T-cell (primary cell): ENCODE measurements at regions not wholly inside any gene's neighbourhood (a gene's known extent, or its start where the extent isn't known, plus 50 kb on each side); places are given as distances from the start of the nearest gene placed in this dataset.

ENCODE experiments used
- ATAC-seq, 4 experiments: fragments of 200-7000 bp in 3 of 4; fragments of 150-1000 bp in 1 of 4; cut with Tn5 transposase; replicated peaks in 1 of 4; 1 replicate in 3 of 4; 2 replicates in 1 of 4; pipeline ENCODE4 v1.10.0; 2021; ENCODE audit warnings: moderate library complexity in 3 of 4, mild to moderate bottlenecking in 2 of 4, moderate number of reproducible peaks in 1 of 4
- CTCF ChIA-PET, 2 donors: fragments of 300-600 bp; sonication (Branson Sonifier 250); formaldehyde crosslinking; loops; one replicate each; lab custom pipeline; 2022; ENCODE audit warnings: antibody characterized with exemption in 2 of 2; lab: Charles Lee
- POLR2A ChIA-PET, 2 donors: fragments of 300-600 bp; sonication (Branson Sonifier 250); formaldehyde crosslinking; loops; one replicate each; lab custom pipeline; 2022; ENCODE audit warnings: antibody characterized with exemption in 2 of 2; lab: Charles Lee
- DNase-seq, 35 experiments: peaks; one replicate each; pipeline versions ENCODE4 v3.0.0 to v3.0.0-alpha.2; 2013 to 2023
- H3K27ac ChIP-seq: one replicate; pipeline ENCODE4 v1.5.1; 2013; ENCODE audit warnings: low read length
- H3K27me3 ChIP-seq, 2 experiments: replicated peaks in 1 of 2; 1 replicate in 1 of 2; 2 replicates in 1 of 2; pipeline versions ENCODE4 v1.6.1 to v1.7.0; 2013; ENCODE audit warnings: low read length in 1 of 2, mixed read lengths in 1 of 2; ENCODE audit not compliant: control insufficient read depth in 2 of 2, insufficient read depth in 2 of 2; ENCODE audit errors: extremely low read depth in 1 of 2
- H3K36me3 ChIP-seq, 2 donors: 1 replicate in 1 of 2; 2 replicates in 1 of 2; pipeline versions ENCODE4 v1.6.1 to v1.7.0; 2013; ENCODE audit warnings: low read length in 1 of 2; ENCODE audit not compliant: control insufficient read depth in 2 of 2, insufficient read depth in 1 of 2; ENCODE audit errors: extremely low read depth in 1 of 2
- H3K4me1 ChIP-seq, 2 experiments: 1 replicate in 1 of 2; 2 replicates in 1 of 2; pipeline versions ENCODE4 v1.6.1 to v1.7.0; 2013; ENCODE audit warnings: low read length in 2 of 2, mixed read lengths in 1 of 2; ENCODE audit not compliant: insufficient read depth in 2 of 2, control insufficient read depth in 1 of 2; ENCODE audit errors: extremely low read depth in 1 of 2
- H3K4me3 ChIP-seq, 2 donors: 1 replicate in 1 of 2; 2 replicates in 1 of 2; pipeline versions ENCODE4 v1.5.1 to v1.7.0; 2013; ENCODE audit warnings: mild to moderate bottlenecking in 2 of 2, low read length in 1 of 2, moderate library complexity in 1 of 2; ENCODE audit not compliant: control insufficient read depth in 1 of 2; ENCODE audit errors: extremely low read depth in 1 of 2
- H3K9me3 ChIP-seq: 2 replicates; pipeline ENCODE4 v1.7.0; 2013
- H3K27ac Mint-ChIP-seq, 2 donors: one replicate each; pipeline ENCODE4 v1.8.0; 2020 to 2021; ENCODE audit warnings: mild to moderate bottlenecking in 2 of 2, mixed read lengths in 2 of 2
- H3K27me3 Mint-ChIP-seq, 2 donors: one replicate each; pipeline ENCODE4 v1.8.0; 2021 to 2022; ENCODE audit warnings: mixed read lengths in 2 of 2
- H3K36me3 Mint-ChIP-seq: one replicate; pipeline ENCODE4 v1.8.0; 2021; ENCODE audit warnings: mixed read lengths
- H3K4me1 Mint-ChIP-seq, 3 donors: one replicate each; pipeline ENCODE4 v1.8.0; 2020 to 2022; ENCODE audit warnings: mixed read lengths in 3 of 3, mild to moderate bottlenecking in 1 of 3
- H3K4me3 Mint-ChIP-seq, 3 donors: one replicate each; pipeline ENCODE4 v1.8.0; 2020 to 2022; ENCODE audit warnings: mild to moderate bottlenecking in 3 of 3, mixed read lengths in 3 of 3, moderate library complexity in 3 of 3
- H3K9me3 Mint-ChIP-seq, 3 donors: one replicate each; pipeline ENCODE4 v1.8.0; 2020 to 2022; ENCODE audit warnings: mixed read lengths in 3 of 3
- WGBS: methylation state at CpG from one replicate; pipeline ENCODE4 v1.1.5; 2013; ENCODE audit warnings: missing lambda C conversion rate; ENCODE audit not compliant: insufficient coverage; 5-methylcytosine and 5-hydroxymethylcytosine counted together

DNA sequence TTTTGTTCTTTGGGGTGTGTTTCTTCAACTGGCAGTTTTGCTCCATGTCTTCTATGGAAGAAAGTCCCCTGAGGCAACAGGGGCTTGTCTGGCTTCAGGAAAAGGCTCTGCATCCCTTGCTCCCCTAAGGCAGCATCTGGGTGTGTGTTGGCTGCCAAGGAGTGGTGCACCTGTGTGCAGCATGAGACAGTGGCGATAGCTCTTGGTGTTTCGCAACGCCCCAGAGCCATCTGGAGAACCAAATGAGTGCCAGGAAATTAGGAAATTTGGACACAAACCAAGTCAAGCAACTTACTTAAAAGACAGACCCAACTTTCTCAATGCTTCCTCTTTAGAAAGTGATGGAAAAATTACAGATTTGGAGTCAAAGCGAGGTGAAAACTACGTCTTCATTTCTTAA is 1044.4 kb upstream of the CNTNAP5 start:
- DNase-seq, result no peak
- CTCF ChIA-PET, result no interaction called here
- H3K4me3 Mint-ChIP-seq, result no peak overlapping the region

DNA sequence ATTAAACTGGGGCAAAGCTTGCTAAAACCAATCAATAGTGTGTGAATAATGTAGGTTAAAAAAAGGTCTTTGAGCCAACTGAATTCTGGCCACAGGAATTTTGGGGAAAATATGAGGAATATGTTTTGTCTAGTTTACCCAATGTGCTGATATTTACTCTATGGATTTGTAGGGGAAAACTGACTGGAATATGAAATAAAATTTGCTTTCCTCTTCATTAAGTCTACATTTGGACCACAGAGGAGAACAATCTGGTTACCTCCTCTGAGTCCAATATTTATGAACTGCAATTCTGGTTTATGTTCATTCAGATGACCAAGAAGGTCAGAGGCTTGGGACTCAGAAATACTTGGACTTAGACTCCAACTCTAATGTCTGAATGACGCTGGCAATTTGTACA is 1042.2 kb upstream of the CNTNAP5 start:
- Histone ChIP-seq H3K4me1 (no peaks in the 10 kb centered on the region), H3K9me3 (no peaks in the 10 kb centered on the region), H3K36me3 (no peaks in the 10 kb centered on the region), H3K4me3 (no peak overlapping the region), H3K27ac (no peak overlapping the region), H3K27me3 (no peaks in the 10 kb centered on the region)
- CTCF ChIA-PET, result no interaction called here
- H3K4me1 Mint-ChIP-seq, result no peaks in the 10 kb centered on the region
- POLR2A ChIA-PET, result no interaction called here
- no peak overlapping the region for H3K27ac Mint-ChIP-seq
- no CpG with 5 or more reads among the region's 1 CpG for WGBS
- peaks cover 5 to 38% (median 20%) of the 10 kb centered on the region in 3 donors for H3K9me3 Mint-ChIP-seq
- no peak overlapping the region for H3K4me3 Mint-ChIP-seq
- H3K36me3 Mint-ChIP-seq, result no peaks in the 10 kb centered on the region
- no peak for ATAC-seq
- H3K27me3 Mint-ChIP-seq, result no peaks in the 10 kb centered on the region
- no peak for DNase-seq

More for the DNA sequence above, 1044.4 kb upstream of the CNTNAP5 start:
- no peak overlapping the region for H3K27ac Mint-ChIP-seq
- POLR2A ChIA-PET, result interaction anchor here in 1 of 2 donors (0.6 kb wide), 1 partner anchor 69 kb away, joined by 8 read pairs; no protein-coding TSS in a partner anchor
- H3K9me3 Mint-ChIP-seq, result peaks cover 11 to 39% (median 20%) of the 10 kb centered on the region in 3 donors
- Histone ChIP-seq H3K9me3 (no peaks in the 10 kb centered on the region), H3K27me3 (no peaks in the 10 kb centered on the region), H3K4me1 (no peaks in the 10 kb centered on the region), H3K4me3 (no peak overlapping the region), H3K27ac (no peak overlapping the region), H3K36me3 (no peaks in the 10 kb centered on the region)
- WGBS, result no CpG with 5 or more reads among the region's 5 CpGs
- H3K36me3 Mint-ChIP-seq, result no peaks in the 10 kb centered on the region
- H3K27me3 Mint-ChIP-seq, result no peaks in the 10 kb centered on the region
- H3K4me1 Mint-ChIP-seq, result no peaks in the 10 kb centered on the region
- no peak for ATAC-seq

DNA sequence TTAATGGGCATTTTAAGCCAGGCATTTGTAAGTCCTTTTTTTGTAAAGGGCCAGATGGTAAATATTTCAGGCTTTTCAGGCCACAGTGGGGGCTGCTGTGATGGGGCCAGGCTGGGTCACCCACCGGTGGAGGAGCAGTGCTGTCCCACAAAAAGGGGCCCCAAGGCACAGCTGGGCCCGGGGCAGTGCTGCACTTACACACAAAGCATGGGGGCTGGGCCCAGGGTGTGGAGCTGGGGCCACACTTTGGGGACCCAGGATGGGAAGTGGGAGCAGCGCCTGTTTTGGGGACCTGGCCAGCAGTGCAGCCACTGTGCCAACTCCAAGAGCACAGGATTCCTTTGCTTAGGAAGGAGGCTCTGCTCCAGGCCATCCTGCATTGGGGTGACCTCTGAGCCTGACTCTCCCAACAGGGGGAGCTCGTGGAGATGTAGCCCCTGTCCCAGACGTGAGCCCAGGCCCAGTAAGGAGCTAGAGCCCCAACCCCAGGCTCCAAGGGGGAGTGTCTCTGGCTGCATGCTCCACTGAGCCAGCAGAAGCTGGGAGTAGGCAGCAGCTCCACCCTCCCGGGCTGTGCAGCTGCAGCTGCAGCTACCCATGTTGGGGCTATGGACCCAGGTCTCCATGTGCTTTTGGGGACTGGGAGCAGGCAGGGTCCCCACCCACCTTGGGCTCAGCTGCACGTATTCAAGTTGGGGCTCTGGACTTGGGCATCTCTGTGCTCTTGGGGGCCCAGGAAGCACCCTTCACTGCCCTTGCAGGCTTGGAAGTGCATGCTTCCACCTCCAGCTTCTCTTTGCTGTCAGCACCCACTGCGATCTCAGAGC is 1036.5 kb upstream of the CNTNAP5 start:
- peaks cover 9 to 25% (median 16%) of the 10 kb centered on the region in 3 donors for H3K9me3 Mint-ChIP-seq
- no peak overlapping the region for H3K27ac ChIP-seq
- no peaks in the 10 kb centered on the region for H3K27me3 ChIP-seq
- no peak for DNase-seq
- ATAC-seq, result no peak
- no peak overlapping the region for H3K4me3 ChIP-seq
- H3K9me3 ChIP-seq, result no peaks in the 10 kb centered on the region
- H3K4me1 Mint-ChIP-seq, result no peaks in the 10 kb centered on the region
- POLR2A ChIA-PET, result interaction anchor here in 1 of 2 donors (0.6 kb wide), 1 partner anchor 491 kb away, joined by 3 read pairs; no protein-coding TSS in a partner anchor
- H3K27me3 Mint-ChIP-seq, result no peaks in the 10 kb centered on the region
- no peaks in the 10 kb centered on the region for H3K36me3 Mint-ChIP-seq
- no peaks in the 10 kb centered on the region for H3K36me3 ChIP-seq
- no peak overlapping the region for H3K4me3 Mint-ChIP-seq
- H3K4me1 ChIP-seq, result no peaks in the 10 kb centered on the region
- CTCF ChIA-PET, result no interaction called here
- 81% methylated on average over 8 of the region's 8 CpGs for WGBS
- no peak overlapping the region for H3K27ac Mint-ChIP-seq

DNA sequence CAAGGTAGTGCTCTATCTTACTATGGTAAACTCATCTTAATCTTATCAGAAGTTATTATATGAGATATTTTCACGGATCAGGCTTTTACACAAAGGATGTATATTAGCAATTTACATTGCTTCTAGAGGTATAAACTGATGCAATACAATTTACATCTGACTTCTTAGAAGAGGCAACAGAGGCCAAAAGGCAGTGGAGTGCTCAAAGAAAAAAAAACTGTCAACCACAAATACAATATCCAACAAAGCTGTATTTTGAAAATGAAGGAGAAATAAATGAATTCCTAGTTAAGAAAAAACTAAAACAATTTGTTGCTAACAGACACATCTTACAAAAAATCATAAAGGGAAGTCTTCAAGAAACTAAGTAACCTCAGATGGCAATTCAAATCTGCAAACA is 1031.5 kb upstream of the CNTNAP5 start:
- H3K4me1 Mint-ChIP-seq, result no peaks in the 10 kb centered on the region
- no peaks in the 10 kb centered on the region for H3K27me3 Mint-ChIP-seq
- POLR2A ChIA-PET, result no interaction called here
- no peak overlapping the region for H3K4me3 ChIP-seq
- H3K4me1 ChIP-seq, result no peaks in the 10 kb centered on the region
- DNase-seq, result no peak
- no peak for ATAC-seq
- peaks cover 9 to 20% (median 13%) of the 10 kb centered on the region in 3 donors for H3K9me3 Mint-ChIP-seq
- H3K36me3 ChIP-seq, result no peaks in the 10 kb centered on the region
- H3K9me3 ChIP-seq, result no peaks in the 10 kb centered on the region
- H3K27me3 ChIP-seq, result no peaks in the 10 kb centered on the region
- no CpG with 5 or more reads among the region's 1 CpG for WGBS
- CTCF ChIA-PET, result no interaction called here
- H3K27ac Mint-ChIP-seq, result no peak overlapping the region
- H3K4me3 Mint-ChIP-seq, result no peak overlapping the region
- no peaks in the 10 kb centered on the region for H3K36me3 Mint-ChIP-seq
- no peak overlapping the region for H3K27ac ChIP-seq

DNA sequence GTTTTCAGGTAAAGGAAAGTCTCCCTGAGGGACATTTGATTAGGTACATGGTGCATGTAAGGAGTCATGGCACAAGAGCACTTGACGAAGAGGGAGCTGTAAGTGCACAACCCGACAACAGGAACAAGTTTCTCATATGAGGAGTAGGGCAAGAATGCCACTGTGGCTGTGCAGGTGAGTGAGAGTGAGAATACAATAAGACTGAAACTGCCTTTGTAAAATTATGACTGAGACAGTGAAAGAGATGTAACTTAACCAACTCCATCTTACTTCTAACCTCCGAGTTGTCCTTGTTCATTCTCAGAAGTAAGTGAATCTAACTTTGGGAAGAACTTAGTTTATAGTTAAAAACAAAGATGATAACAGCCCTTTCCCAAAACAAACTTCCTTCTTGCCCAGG is 1025.8 kb upstream of the CNTNAP5 start:
- no peaks in the 10 kb centered on the region for H3K36me3 Mint-ChIP-seq
- CTCF ChIA-PET, result no interaction called here
- no peak for ATAC-seq
- POLR2A ChIA-PET, result no interaction called here
- no peak overlapping the region for H3K4me3 ChIP-seq
- no peak overlapping the region for H3K4me3 Mint-ChIP-seq
- H3K27me3 ChIP-seq, result no peaks in the 10 kb centered on the region
- H3K36me3 ChIP-seq, result no peaks in the 10 kb centered on the region
- WGBS, result 82% methylated on average over 2 of the region's 3 CpGs
- DNase-seq, result no peak
- peaks cover 12 to 26% (median 16%) of the 10 kb centered on the region in 3 donors for H3K9me3 Mint-ChIP-seq
- H3K4me1 Mint-ChIP-seq, result no peaks in the 10 kb centered on the region
- no peak overlapping the region for H3K27ac ChIP-seq
- H3K9me3 ChIP-seq, result no peaks in the 10 kb centered on the region
- no peaks in the 10 kb centered on the region for H3K27me3 Mint-ChIP-seq
- H3K27ac Mint-ChIP-seq, result no peak overlapping the region
- H3K4me1 ChIP-seq, result no peaks in the 10 kb centered on the region

DNA sequence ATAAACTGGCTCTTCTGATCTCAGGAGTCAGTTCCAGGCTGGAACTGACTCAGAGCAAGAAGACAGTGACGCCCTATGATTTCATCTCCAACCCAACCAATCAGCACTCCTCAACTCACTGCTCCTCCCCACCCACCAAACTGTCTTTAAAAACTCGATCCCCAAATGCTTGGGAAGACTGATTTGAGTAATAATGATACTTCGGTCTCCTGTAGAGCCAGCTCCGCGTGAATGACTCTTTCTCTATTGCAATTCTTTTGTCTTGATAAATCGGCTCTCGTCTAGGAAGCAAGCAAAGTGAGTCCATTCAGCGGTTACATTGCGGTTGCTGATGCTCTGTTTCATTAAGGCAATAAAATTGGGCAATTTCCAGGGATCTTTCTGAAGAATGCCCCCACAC is 1025.3 kb upstream of the CNTNAP5 start:
- Mint-ChIP-seq H3K36me3 (no peaks in the 10 kb centered on the region), H3K27ac (no peak overlapping the region), H3K27me3 (no peaks in the 10 kb centered on the region), H3K4me1 (no peaks in the 10 kb centered on the region), H3K9me3 (peaks cover 13 to 26% (median 16%) of the 10 kb centered on the region in 3 donors), H3K4me3 (no peak overlapping the region)
- Histone ChIP-seq H3K4me1 (no peaks in the 10 kb centered on the region), H3K27me3 (no peaks in the 10 kb centered on the region), H3K27ac (no peak overlapping the region), H3K4me3 (no peak overlapping the region), H3K36me3 (no peaks in the 10 kb centered on the region), H3K9me3 (no peaks in the 10 kb centered on the region)
- no peak for ATAC-seq
- POLR2A ChIA-PET, result no interaction called here
- WGBS, result 78% methylated on average over 7 of the region's 9 CpGs
- DNase-seq, result no peak
- CTCF ChIA-PET, result no interaction called here
